ENCODE measurements at regions not wholly inside any gene's neighbourhood (a gene's known extent, or its start where the extent isn't known, plus 50 kb on each side); places are given as distances from the start of the nearest gene placed in this dataset.

DNA sequence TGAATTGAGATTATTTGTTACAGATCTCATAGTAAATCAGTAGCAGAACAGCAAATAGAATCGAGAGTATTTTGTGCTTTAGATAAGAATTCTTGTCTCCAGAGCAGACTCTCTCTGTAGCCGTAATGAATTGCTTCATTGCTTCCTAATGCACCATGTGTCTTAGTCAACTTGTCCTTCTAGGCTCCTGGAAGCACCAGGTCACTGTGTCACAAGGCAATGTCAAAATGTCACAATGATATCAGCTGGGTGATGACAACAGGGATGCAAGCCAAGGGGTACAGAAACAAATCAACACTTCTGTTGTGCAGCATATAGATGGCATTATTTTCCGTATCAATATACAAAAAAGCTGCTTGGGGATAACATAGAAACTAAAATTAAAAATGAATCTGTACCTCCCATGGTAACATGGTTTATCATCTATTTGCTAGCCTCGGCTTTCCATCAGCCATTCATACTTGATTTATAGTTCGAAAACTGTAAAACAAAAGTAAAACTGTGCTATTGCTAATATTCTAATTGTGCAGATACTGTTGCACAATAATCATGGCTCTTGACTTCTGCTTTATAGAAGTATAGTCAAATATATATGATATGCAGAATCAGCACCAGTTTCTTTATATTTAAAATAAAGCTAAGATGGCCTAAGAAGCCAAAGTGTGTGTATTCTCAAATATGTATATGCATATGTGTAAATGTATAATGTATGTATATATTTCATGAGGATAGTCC, 435.9 kb upstream of the TLE4 start:
- TF ChIP-seq, protein P1, sequence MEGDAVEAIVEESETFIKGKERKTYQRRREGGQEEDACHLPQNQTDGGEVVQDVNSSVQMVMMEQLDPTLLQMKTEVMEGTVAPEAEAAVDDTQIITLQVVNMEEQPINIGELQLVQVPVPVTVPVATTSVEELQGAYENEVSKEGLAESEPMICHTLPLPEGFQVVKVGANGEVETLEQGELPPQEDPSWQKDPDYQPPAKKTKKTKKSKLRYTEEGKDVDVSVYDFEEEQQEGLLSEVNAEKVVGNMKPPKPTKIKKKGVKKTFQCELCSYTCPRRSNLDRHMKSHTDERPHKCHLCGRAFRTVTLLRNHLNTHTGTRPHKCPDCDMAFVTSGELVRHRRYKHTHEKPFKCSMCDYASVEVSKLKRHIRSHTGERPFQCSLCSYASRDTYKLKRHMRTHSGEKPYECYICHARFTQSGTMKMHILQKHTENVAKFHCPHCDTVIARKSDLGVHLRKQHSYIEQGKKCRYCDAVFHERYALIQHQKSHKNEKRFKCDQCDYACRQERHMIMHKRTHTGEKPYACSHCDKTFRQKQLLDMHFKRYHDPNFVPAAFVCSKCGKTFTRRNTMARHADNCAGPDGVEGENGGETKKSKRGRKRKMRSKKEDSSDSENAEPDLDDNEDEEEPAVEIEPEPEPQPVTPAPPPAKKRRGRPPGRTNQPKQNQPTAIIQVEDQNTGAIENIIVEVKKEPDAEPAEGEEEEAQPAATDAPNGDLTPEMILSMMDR (conservative IDR thresholded peaks at IDR 0.05; ENCODE audit: low read length) = no peak
- no peak for TF ChIP-seq EZH2phosphoT487 (IDR thresholded peaks at IDR 0.05; ENCODE audit: borderline replicate concordance)
